ENCODE measurements at regions not wholly inside any gene's neighbourhood (a gene's known extent, or its start where the extent isn't known, plus 50 kb on each side); places are given as distances from the start of the nearest gene placed in this dataset.

GRCh38 chr13:59441596-59442280 lies 722.0 kb downstream of the DIAPH3 start:
- TF ChIP-seq POLR2AphosphoS5 (IDR thresholded peaks at IDR 0.05; ENCODE audit: low read depth, low read length): no peak
- no peak for TF ChIP-seq POLR2A (IDR thresholded peaks at IDR 0.05; ENCODE audit: low read depth, low read length)

Data from GM12892 (cell line).